Osteoblast (primary cell): ENCODE measurements at regions not wholly inside any gene's neighbourhood (a gene's known extent, or its start where the extent isn't known, plus 50 kb on each side); places are given as distances from the start of the nearest gene placed in this dataset.

Source experiments
- DNase-seq: peaks from one replicate; pipeline ENCODE4 v3.0.0; 2011; ENCODE audit warnings: low spot score, mixed read lengths; ENCODE audit not compliant: insufficient read length; ENCODE audit errors: missing footprints
- H2AFZ ChIP-seq: 2 replicates; pipeline ENCODE4 v1.6.0; 2011; ENCODE audit warnings: mild to moderate bottlenecking, low read length
- H3K27ac ChIP-seq: 2 replicates; pipeline ENCODE4 v1.5.1; 2011; ENCODE audit warnings: mild to moderate bottlenecking, low read depth, low read length, moderate library complexity
- H3K27me3 ChIP-seq: 2 replicates; pipeline ENCODE4 v1.6.0; 2012; ENCODE audit warnings: mild to moderate bottlenecking, control low read depth, inconsistent platforms, low read length, moderate library complexity; ENCODE audit not compliant: insufficient read depth
- H3K36me3 ChIP-seq: 2 replicates; pipeline ENCODE4 v1.5.1; 2011; ENCODE audit warnings: mild to moderate bottlenecking, low read length, control low read depth, moderate library complexity; ENCODE audit not compliant: insufficient read depth
- H3K4me1 ChIP-seq: 2 replicates; pipeline ENCODE4 v1.5.1; 2011; ENCODE audit warnings: mild to moderate bottlenecking, low read length, control low read depth, moderate library complexity; ENCODE audit not compliant: insufficient read depth
- H3K4me2 ChIP-seq: 2 replicates; pipeline ENCODE4 v1.6.0; 2011; ENCODE audit warnings: mild to moderate bottlenecking, low read length; ENCODE audit not compliant: insufficient read depth
- H3K4me3 ChIP-seq: fragments of 200-600 bp; sonication (generic); 3 replicates; pipeline ENCODE4 v1.5.1; 2012; ENCODE audit warnings: mild to moderate bottlenecking, low read length, inconsistent platforms; ENCODE audit not compliant: insufficient read depth
- H3K79me2 ChIP-seq: 2 replicates; pipeline ENCODE4 v1.6.0; 2012; ENCODE audit warnings: mild to moderate bottlenecking, low read length, control low read depth, inconsistent platforms; ENCODE audit not compliant: insufficient read depth
- H3K9me3 ChIP-seq: 2 replicates; pipeline ENCODE4 v1.5.1; 2011; ENCODE audit warnings: low read depth, low read length, control low read depth
- H4K20me1 ChIP-seq: 2 replicates; pipeline ENCODE4 v1.6.0; 2012; ENCODE audit warnings: mild to moderate bottlenecking, low read length, control low read depth; ENCODE audit not compliant: insufficient read depth
- CTCF ChIP-seq: IDR thresholded peaks from 2 replicates; pipeline ENCODE4 v1.5.1; 2011; ENCODE audit warnings: mild to moderate bottlenecking, low read depth, low read length, moderate library complexity; ENCODE audit errors: extremely low read depth

- Histone ChIP-seq H3K4me1 (peaks cover 23% of the 10 kb centered on the region), H4K20me1 (no peaks in the 10 kb centered on the region), H3K36me3 (no peaks in the 10 kb centered on the region), H3K4me3 (no peak overlapping the region), H2AFZ (no peak overlapping the region), H3K27me3 (no peaks in the 10 kb centered on the region), H3K4me2 (no peak overlapping the region), H3K9me3 (no peaks in the 10 kb centered on the region), H3K27ac (no peak overlapping the region), H3K79me2 (no peaks in the 10 kb centered on the region)
- no peak for DNase-seq
- no peak for TF ChIP-seq CTCF
These were observed 168.9 kb downstream of the FASLG start for GRCh38 chr1:172827841-172828240.

- no peaks in the 10 kb centered on the region for H4K20me1 ChIP-seq
- no peak overlapping the region for H3K4me2 ChIP-seq
- no peak overlapping the region for H3K27ac ChIP-seq
- no peaks in the 10 kb centered on the region for H3K4me1 ChIP-seq
- H3K9me3 ChIP-seq = no peaks in the 10 kb centered on the region
- no peak for DNase-seq
- no peaks in the 10 kb centered on the region for H3K79me2 ChIP-seq
- H3K36me3 ChIP-seq = no peaks in the 10 kb centered on the region
- H2AFZ ChIP-seq = no peak overlapping the region
- no peak for TF ChIP-seq CTCF
- no peak overlapping the region for H3K4me3 ChIP-seq
- H3K27me3 ChIP-seq = no peaks in the 10 kb centered on the region
These were observed 173.3 kb downstream of the FASLG start for GRCh38 chr1:172832006-172832725.

- H3K36me3 ChIP-seq = no peaks in the 10 kb centered on the region
- H4K20me1 ChIP-seq = no peaks in the 10 kb centered on the region
- DNase-seq = no peak
- H3K4me3 ChIP-seq = no peak overlapping the region
- H3K4me1 ChIP-seq = peaks cover 7% of the 10 kb centered on the region
- no peaks in the 10 kb centered on the region for H3K79me2 ChIP-seq
- no peak overlapping the region for H3K27ac ChIP-seq
- no peaks in the 10 kb centered on the region for H3K27me3 ChIP-seq
- no peak overlapping the region for H2AFZ ChIP-seq
- no peak overlapping the region for H3K4me2 ChIP-seq
- no peaks in the 10 kb centered on the region for H3K9me3 ChIP-seq
- no peak for TF ChIP-seq CTCF
These were observed 175.1 kb downstream of the FASLG start for GRCh38 chr1:172833954-172834353.

GRCh38 chr1:172834609-172835008 lies 175.7 kb downstream of the FASLG start:
- Histone ChIP-seq H3K79me2 (no peaks in the 10 kb centered on the region), H3K36me3 (no peaks in the 10 kb centered on the region), H3K4me3 (no peak overlapping the region), H3K27me3 (no peaks in the 10 kb centered on the region), H3K4me2 (no peak overlapping the region), H3K9me3 (no peaks in the 10 kb centered on the region), H3K27ac (no peak overlapping the region), H3K4me1 (peaks cover 7% of the 10 kb centered on the region), H4K20me1 (no peaks in the 10 kb centered on the region), H2AFZ (no peak overlapping the region)
- TF ChIP-seq CTCF = no peak
- no peak for DNase-seq
